K562 (cell line): ENCODE measurements at regions not wholly inside any gene's neighbourhood (a gene's known extent, or its start where the extent isn't known, plus 50 kb on each side); places are given as distances from the start of the nearest gene placed in this dataset.

ENCODE experiments used
- BRF1 ChIP-seq: IDR thresholded peaks from 3 replicates; pipeline ENCODE4 v1.6.1; 2011; ENCODE audit warnings: borderline replicate concordance, mild to moderate bottlenecking; ENCODE audit not compliant: insufficient read length; ENCODE audit errors: extremely low read depth
- CHD2 ChIP-seq: IDR thresholded peaks from 2 replicates; pipeline ENCODE4 v1.6.1; 2011; ENCODE audit warnings: low read depth, low read length
- CTCF ChIP-seq, 3 experiments: IDR thresholded peaks in 2 of 3; conservative IDR thresholded peaks in 1 of 3; 2 replicates each; pipeline ENCODE4 v1.5.1; 2011 to 2012; ENCODE audit warnings: low read length in 3 of 3, mild to moderate bottlenecking in 3 of 3, control low read depth in 2 of 3, improper control_type of control experiment in 1 of 3, inconsistent platforms in 1 of 3, low read depth in 1 of 3, mixed read lengths in 1 of 3, moderate library complexity in 1 of 3; ENCODE audit not compliant: insufficient read depth in 2 of 3
- EGR1 ChIP-seq: fragments of 450-650 bp; conservative IDR thresholded peaks from 2 replicates; pipeline ENCODE4 v1.6.1; 2017; ENCODE audit warnings: mild to moderate bottlenecking
- MAX ChIP-seq: sonication (generic); formaldehyde crosslinking; IDR thresholded peaks from 2 replicates; pipeline ENCODE4 v1.9.0; 2022; ENCODE audit warnings: mild to moderate bottlenecking, missing genetic modification reagents
- POLR2A ChIP-seq: fragments of 450-650 bp; conservative IDR thresholded peaks from 2 replicates; pipeline ENCODE4 v1.6.1; 2016
- SRSF3 ChIP-seq: fragments of 200-400 bp; formaldehyde crosslinking; IDR thresholded peaks from 2 replicates; pipeline ENCODE4 v1.6.1; 2016; ENCODE audit warnings: mild to moderate bottlenecking, low read length, moderate library complexity; ENCODE audit not compliant: insufficient read depth
- TRIM24 ChIP-seq, 2 experiments: fragments of 450-650 bp; IDR thresholded peaks; 2 replicates each; pipeline ENCODE4 v1.6.1; 2016
- XRCC5 ChIP-seq: fragments of 200-400 bp; formaldehyde crosslinking; IDR thresholded peaks from 2 replicates; pipeline ENCODE4 v1.6.1; 2017; ENCODE audit warnings: low read depth, mild to moderate bottlenecking, low read length
- ZC3H4 ChIP-seq: sonication (generic); formaldehyde crosslinking; IDR thresholded peaks from 2 replicates; pipeline ENCODE4 v1.9.0; 2021; ENCODE audit warnings: missing genetic modification reagents, borderline replicate concordance
- ZFP36 ChIP-seq: fragments of 150-350 bp; IDR thresholded peaks from 2 replicates; pipeline ENCODE4 v1.6.1; 2018; ENCODE audit warnings: low read length, low read depth; ENCODE audit not compliant: partially characterized antibody
- ZNF407 ChIP-seq: fragments of 450-650 bp; IDR thresholded peaks from 2 replicates; pipeline ENCODE4 v1.6.1; 2016; ENCODE audit warnings: low read depth
- ZNF609 ChIP-seq: sonication (generic); formaldehyde crosslinking; IDR thresholded peaks from 2 replicates; pipeline ENCODE4 v1.8.1; 2023; ENCODE audit warnings: missing genetic modification reagents, mild to moderate bottlenecking, borderline replicate concordance
- ZNF778 ChIP-seq: fragments of 450-650 bp; formaldehyde crosslinking; IDR thresholded peaks from 2 replicates; pipeline ENCODE4 v1.4.0; 2020; ENCODE audit warnings: mild to moderate bottlenecking, moderate library complexity

- TF ChIP-seq BRF1 (no peak), MAX (CRISPR knock-in tag) (no peak), CTCF (IDR thresholded peaks at IDR 0.05 in 2 of 3, conservative IDR thresholded peaks at IDR 0.05 in 1 of 3; ENCODE audit: insufficient read depth in 2 of 3, low read depth in 1 of 3, low read length in 3 of 3) (no peak), TRIM24 (IDR thresholded peaks at IDR 0.05) (no peak), ZFP36 (no peak), POLR2A (no peak), SRSF3 (no peak), ZC3H4 (CRISPR knock-in tag) (no peak), EGR1 (no peak), XRCC5 (no peak), ZNF778 (CRISPR knock-in tag) (no peak), ZNF407 (no peak), CHD2 (no peak), ZNF609 (CRISPR knock-in tag) (no peak)
Observed at GRCh38 chr9:97220894-97221477, 86.5 kb upstream of the CCDC180 start.
